Lung (tissue), 11 donors: ENCODE measurements at regions not wholly inside any gene's neighbourhood (a gene's known extent, or its start where the extent isn't known, plus 50 kb on each side); places are given as distances from the start of the nearest gene placed in this dataset.

Experiments
- ATAC-seq: fragments of 200-7000 bp; cut with Tn5 transposase; one replicate; pipeline ENCODE4 v1.9.1; 2020; ENCODE audit warnings: moderate number of reproducible peaks; ENCODE audit not compliant: insufficient read depth, low FRiP score
- DNase-seq, 3 donors: peaks; one replicate each; pipeline ENCODE4 v3.0.0-alpha.2; 2013 to 2017
- H3K27ac ChIP-seq, 2 donors: one replicate each; pipeline ENCODE4 v1.5.1; 2013; ENCODE audit warnings: mild to moderate bottlenecking in 2 of 2, moderate library complexity in 2 of 2, control low read depth in 1 of 2, inconsistent platforms in 1 of 2, low read depth in 1 of 2, low read length in 1 of 2
- H3K27me3 ChIP-seq, 3 donors: one replicate each; pipeline ENCODE4 v1.5.1; 2013; ENCODE audit warnings: low read length in 2 of 3; ENCODE audit not compliant: control insufficient read depth in 3 of 3, insufficient read depth in 3 of 3
- H3K36me3 ChIP-seq, 4 donors: one replicate each; pipeline ENCODE4 v1.5.1; 2013; ENCODE audit warnings: low read length in 4 of 4, mild to moderate bottlenecking in 1 of 4, moderate library complexity in 1 of 4; ENCODE audit not compliant: control insufficient read depth in 4 of 4, insufficient read depth in 4 of 4
- H3K4me1 ChIP-seq, 5 donors: one replicate each; pipeline ENCODE4 v1.5.1; 2013; ENCODE audit warnings: low read length in 5 of 5, mild to moderate bottlenecking in 2 of 5, moderate library complexity in 1 of 5; ENCODE audit not compliant: control insufficient read depth in 5 of 5, insufficient read depth in 5 of 5
- H3K4me3 ChIP-seq: one replicate; pipeline ENCODE4 v1.5.1; 2013; ENCODE audit warnings: mild to moderate bottlenecking, control low read depth, moderate library complexity
- H3K9ac ChIP-seq, 2 donors: one replicate each; pipeline ENCODE4 v1.5.1; 2013; ENCODE audit warnings: low read length in 2 of 2, control low read depth in 1 of 2; ENCODE audit not compliant: insufficient read depth in 1 of 2
- H3K9me3 ChIP-seq, 4 donors: one replicate each; pipeline ENCODE4 v1.5.1; 2013; ENCODE audit warnings: low read length in 3 of 4, mild to moderate bottlenecking in 1 of 4, moderate library complexity in 1 of 4; ENCODE audit not compliant: control insufficient read depth in 4 of 4, insufficient read depth in 3 of 4
- CTCF ChIP-seq: IDR thresholded peaks from 2 replicates; pipeline ENCODE4 v1.5.1; 2012; ENCODE audit warnings: mild to moderate bottlenecking; ENCODE audit errors: control extremely low read depth, extremely low read depth
- WGBS, 2 donors: extraction: QIAGEN DNeasy Blood & Tissue Kit; methylation state at CpG; one replicate each; pipeline ENCODE4 v1.1.7; 2013; 5-methylcytosine and 5-hydroxymethylcytosine counted together
- donor health status: control.
- donor health status: control.
- donor health status: Bipolar disorder and iron deficiency.
- donor health status: healthy.
- donor health status: DM: yes; HTN: yes; CAD: no.

DNA sequence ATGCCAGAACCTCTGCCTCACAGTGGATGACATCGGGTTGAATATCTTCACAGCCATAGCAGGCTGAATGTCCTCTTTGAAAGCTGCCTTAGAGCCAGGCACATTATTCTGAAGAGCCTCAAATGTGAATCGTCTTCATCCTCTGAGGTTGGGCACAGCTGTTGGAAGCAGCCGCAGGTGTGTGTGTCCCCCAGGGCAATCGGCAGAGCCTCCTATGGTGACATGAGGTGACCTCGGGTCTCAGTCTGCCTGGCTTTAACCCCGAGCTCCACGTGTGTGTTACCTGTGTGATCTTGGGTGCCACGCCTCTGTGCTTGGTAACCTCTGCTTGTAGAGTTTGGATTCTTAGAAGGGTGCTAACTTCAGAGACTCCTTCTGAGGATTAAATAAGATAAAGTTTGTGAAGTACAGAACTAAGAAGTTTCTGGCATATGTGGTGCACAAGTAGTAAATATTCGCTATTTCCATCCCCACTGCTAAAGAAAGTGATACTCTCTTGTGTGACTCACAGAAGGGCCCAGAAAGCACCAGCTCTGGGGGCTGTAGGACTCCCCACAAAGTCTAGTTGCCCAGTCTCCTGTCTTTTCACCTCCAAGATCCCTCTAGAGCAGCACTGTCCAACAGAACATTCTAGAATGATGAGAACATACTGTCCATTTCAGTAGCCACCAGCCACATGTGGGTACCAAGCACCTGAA is 500.9 kb downstream of the NPHP4 start:
- H3K36me3 ChIP-seq = no peaks in the 10 kb centered on the region
- no peak for TF ChIP-seq CTCF
- H3K4me1 ChIP-seq = peaks cover 0 to 29% (median 2%) of the 10 kb centered on the region in 5 donors
- no peak overlapping the region for H3K27ac ChIP-seq
- WGBS, 2 donors = 72 to 81% methylated on average over 9 of the region's 9 CpGs
- ATAC-seq = no peak
- H3K9me3 ChIP-seq = peaks cover 0 to 4% (median 0%) of the 10 kb centered on the region in 4 donors
- DNase-seq = no peak
- H3K9ac ChIP-seq = no peak overlapping the region
- peaks cover 0 to 7% (median 0%) of the 10 kb centered on the region in 3 donors for H3K27me3 ChIP-seq
- H3K4me3 ChIP-seq = no peak overlapping the region

GRCh38 chr1:5490635-5491034 is 501.6 kb downstream of the NPHP4 start:
- DNase-seq (peak; percentile 64 to 86 (median 66)), ATAC-seq (no peak)
- WGBS, 2 donors = 51 to 61% methylated on average over 12 of the region's 12 CpGs
- H3K4me3 ChIP-seq = no peak overlapping the region
- H3K9me3 ChIP-seq = no peaks in the 10 kb centered on the region
- peaks cover 0 to 29% (median 2%) of the 10 kb centered on the region in 5 donors for H3K4me1 ChIP-seq
- H3K9ac ChIP-seq = no peak overlapping the region
- H3K27me3 ChIP-seq = peaks cover 0 to 7% (median 3%) of the 10 kb centered on the region in 3 donors
- H3K36me3 ChIP-seq = no peaks in the 10 kb centered on the region
- TF ChIP-seq CTCF = no peak
- no peak overlapping the region for H3K27ac ChIP-seq

DNA sequence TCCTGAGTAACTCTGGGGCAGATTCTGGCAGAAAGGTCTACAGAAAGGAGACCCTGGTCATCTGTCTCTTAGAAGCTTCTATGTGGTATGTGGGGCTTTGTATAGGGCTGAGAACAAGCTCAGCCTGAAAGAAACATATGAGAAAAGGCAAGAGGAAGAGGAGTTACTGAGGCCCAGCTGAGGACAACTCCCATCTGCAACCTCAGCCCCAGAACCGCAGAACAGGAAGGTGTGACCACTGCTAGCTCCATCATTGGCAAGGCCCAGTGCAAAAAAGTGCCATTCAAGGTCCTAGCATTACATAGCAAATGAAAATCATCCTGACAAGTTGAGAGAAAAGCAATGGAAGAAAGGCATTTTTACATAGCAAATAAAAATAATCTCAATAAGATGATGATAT is 503.8 kb downstream of the NPHP4 start:
- peaks cover 0 to 11% (median 7%) of the 10 kb centered on the region in 3 donors for H3K27me3 ChIP-seq
- H3K27ac ChIP-seq = no peak overlapping the region
- DNase-seq (no peak), ATAC-seq (no peak)
- WGBS, 2 donors = 84 to 88% methylated on average over 1 of the region's 1 CpG
- H3K4me3 ChIP-seq = no peak overlapping the region
- no peak for TF ChIP-seq CTCF
- peaks cover 0 to 17% (median under 1%) of the 10 kb centered on the region in 5 donors for H3K4me1 ChIP-seq
- H3K36me3 ChIP-seq = no peaks in the 10 kb centered on the region
- H3K9ac ChIP-seq = no peak overlapping the region
- H3K9me3 ChIP-seq = peaks cover 0 to 2% (median 0%) of the 10 kb centered on the region in 4 donors
